ENCODE measurements at regions not wholly inside any gene's neighbourhood (a gene's known extent, or its start where the extent isn't known, plus 50 kb on each side); places are given as distances from the start of the nearest gene placed in this dataset.

DNA sequence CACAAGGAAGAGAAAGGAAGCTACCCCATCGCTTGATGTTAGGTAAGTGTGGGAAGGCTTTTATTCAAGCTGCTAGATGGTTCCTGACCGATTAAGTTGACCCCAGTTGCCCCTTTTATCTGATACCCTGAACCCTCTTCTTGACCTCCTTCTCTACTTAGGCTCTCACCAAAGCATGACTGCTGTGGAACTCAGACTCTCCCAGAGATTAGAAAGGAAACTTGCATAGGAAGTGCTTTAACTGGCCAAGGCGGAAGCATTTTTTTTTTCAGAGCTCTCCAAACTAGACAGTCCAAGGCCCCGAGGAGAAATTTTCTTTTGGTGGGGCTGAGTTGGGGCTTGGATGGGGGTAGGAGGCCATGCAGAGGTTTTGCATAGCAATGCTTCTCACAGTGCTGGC lies 101.3 kb upstream of the USP24 start:
- Mint-ChIP-seq H3K9me3 (ENCODE audit: insufficient read depth) (no peaks in the 10 kb centered on the region), H3K4me3 (no peak overlapping the region), H3K27me3 (ENCODE audit: low read depth) (no peaks in the 10 kb centered on the region), H3K36me3 (ENCODE audit: low read depth) (no peaks in the 10 kb centered on the region), H3K4me1 (ENCODE audit: low read depth) (no peaks in the 10 kb centered on the region), H3K27ac (no peak overlapping the region)
- ChIA-PET POLR2A (interaction anchor here (0.7 kb wide), 1 partner anchor 60 kb away, joined by 4 read pairs; no protein-coding TSS in a partner anchor), CTCF (interaction anchor here (1.2 to 1.4 kb wide), 2 partner anchors 21 to 177 kb away, joined by 3 to 4 read pairs; no protein-coding TSS in a partner anchor)
- ATAC-seq, result no peak
- DNase-seq, result no peak

- Mint-ChIP-seq H3K9me3 (ENCODE audit: insufficient read depth) (no peaks in the 10 kb centered on the region), H3K27me3 (ENCODE audit: low read depth) (no peaks in the 10 kb centered on the region), H3K4me3 (no peak overlapping the region), H3K4me1 (ENCODE audit: low read depth) (no peaks in the 10 kb centered on the region), H3K36me3 (ENCODE audit: low read depth) (no peaks in the 10 kb centered on the region), H3K27ac (no peak overlapping the region)
- ChIA-PET POLR2A (no interaction called here), CTCF (no interaction called here)
- no peak for ATAC-seq
- no peak for DNase-seq
Measured at GRCh38 chr1:55315552-55315951, 100.4 kb upstream of the USP24 start.

DNA sequence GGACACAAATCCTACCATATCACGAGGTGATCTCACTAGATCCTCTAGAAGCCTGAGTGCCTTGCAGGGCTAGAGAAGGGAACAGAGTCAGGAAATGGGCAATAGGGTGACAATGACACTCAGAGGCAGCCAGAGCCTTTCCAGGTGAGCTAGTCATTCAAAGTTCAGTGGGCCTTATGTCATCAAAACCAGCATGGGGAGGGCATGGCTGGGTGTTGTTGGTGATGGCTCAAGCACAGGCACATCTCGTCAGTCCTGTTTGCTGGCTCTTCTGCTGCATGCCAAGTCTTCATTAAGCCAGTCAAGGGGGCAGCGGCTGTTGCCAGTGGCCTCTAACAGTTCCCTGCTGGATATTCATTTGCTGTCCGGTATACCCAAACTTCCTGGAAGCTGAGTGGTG lies 99.6 kb upstream of the USP24 start:
- Mint-ChIP-seq H3K27ac (no peak overlapping the region), H3K9me3 (ENCODE audit: insufficient read depth) (no peaks in the 10 kb centered on the region), H3K36me3 (ENCODE audit: low read depth) (no peaks in the 10 kb centered on the region), H3K4me3 (no peak overlapping the region), H3K4me1 (ENCODE audit: low read depth) (no peaks in the 10 kb centered on the region), H3K27me3 (ENCODE audit: low read depth) (no peaks in the 10 kb centered on the region)
- ATAC-seq (no peak), DNase-seq (no peak)
- ChIA-PET CTCF (no interaction called here), POLR2A (no interaction called here)

GRCh38 chr1:55313903-55314302 lies 98.7 kb upstream of the USP24 start:
- DNase-seq (no peak), ATAC-seq (no peak)
- Mint-ChIP-seq H3K4me3 (no peak overlapping the region), H3K4me1 (ENCODE audit: low read depth) (no peaks in the 10 kb centered on the region), H3K9me3 (ENCODE audit: insufficient read depth) (no peaks in the 10 kb centered on the region), H3K27me3 (ENCODE audit: low read depth) (no peaks in the 10 kb centered on the region), H3K36me3 (ENCODE audit: low read depth) (no peaks in the 10 kb centered on the region), H3K27ac (no peak overlapping the region)
- CTCF ChIA-PET, result no interaction called here
- POLR2A ChIA-PET, result no interaction called here

- DNase-seq (no peak), ATAC-seq (no peak)
- Mint-ChIP-seq H3K4me3 (no peak overlapping the region), H3K9me3 (ENCODE audit: insufficient read depth) (no peaks in the 10 kb centered on the region), H3K27ac (no peak overlapping the region), H3K36me3 (ENCODE audit: low read depth) (no peaks in the 10 kb centered on the region), H3K27me3 (ENCODE audit: low read depth) (no peaks in the 10 kb centered on the region), H3K4me1 (ENCODE audit: low read depth) (no peaks in the 10 kb centered on the region)
- CTCF ChIA-PET, result no interaction called here
- POLR2A ChIA-PET, result no interaction called here
Measured at GRCh38 chr1:55311979-55312378, 96.8 kb upstream of the USP24 start.

- CTCF ChIA-PET, result no interaction called here
- DNase-seq, result no peak
- no peak for ATAC-seq
- Mint-ChIP-seq H3K4me1 (ENCODE audit: low read depth) (no peaks in the 10 kb centered on the region), H3K9me3 (ENCODE audit: insufficient read depth) (no peaks in the 10 kb centered on the region), H3K27me3 (ENCODE audit: low read depth) (peaks cover 3% of the 10 kb centered on the region), H3K4me3 (no peak overlapping the region), H3K27ac (no peak overlapping the region), H3K36me3 (ENCODE audit: low read depth) (no peaks in the 10 kb centered on the region)
- POLR2A ChIA-PET, result no interaction called here
Measured at GRCh38 chr1:55311057-55311641, 96.0 kb upstream of the USP24 start.

- H3K4me1 Mint-ChIP-seq (ENCODE audit: low read depth), result no peaks in the 10 kb centered on the region
- ATAC-seq, result no peak
Measured at GRCh38 chr1:55310505-55310971, 95.4 kb upstream of the USP24 start.

GRCh38 chr1:55309786-55310504 lies 94.8 kb upstream of the USP24 start:
- no peaks in the 10 kb centered on the region for H3K9me3 Mint-ChIP-seq (ENCODE audit: insufficient read depth)
- no peak overlapping the region for H3K27ac Mint-ChIP-seq
- ChIA-PET POLR2A (no interaction called here), CTCF (no interaction called here)
- ATAC-seq, result no peak
- peaks cover 8% of the 10 kb centered on the region for H3K27me3 Mint-ChIP-seq (ENCODE audit: low read depth)
- DNase-seq, result no peak
- no peak overlapping the region for H3K4me3 Mint-ChIP-seq
- no peaks in the 10 kb centered on the region for H3K36me3 Mint-ChIP-seq (ENCODE audit: low read depth)
- H3K4me1 Mint-ChIP-seq (ENCODE audit: low read depth), result no peaks in the 10 kb centered on the region

More at GRCh38 chr1:55310505-55310971, 95.4 kb upstream of the USP24 start:
- no peak for DNase-seq
- Mint-ChIP-seq H3K27me3 (ENCODE audit: low read depth) (peaks cover 4% of the 10 kb centered on the region), H3K27ac (no peak overlapping the region), H3K4me3 (no peak overlapping the region), H3K36me3 (ENCODE audit: low read depth) (no peaks in the 10 kb centered on the region), H3K9me3 (ENCODE audit: insufficient read depth) (no peaks in the 10 kb centered on the region)
- ChIA-PET POLR2A (no interaction called here), CTCF (no interaction called here)

DNA sequence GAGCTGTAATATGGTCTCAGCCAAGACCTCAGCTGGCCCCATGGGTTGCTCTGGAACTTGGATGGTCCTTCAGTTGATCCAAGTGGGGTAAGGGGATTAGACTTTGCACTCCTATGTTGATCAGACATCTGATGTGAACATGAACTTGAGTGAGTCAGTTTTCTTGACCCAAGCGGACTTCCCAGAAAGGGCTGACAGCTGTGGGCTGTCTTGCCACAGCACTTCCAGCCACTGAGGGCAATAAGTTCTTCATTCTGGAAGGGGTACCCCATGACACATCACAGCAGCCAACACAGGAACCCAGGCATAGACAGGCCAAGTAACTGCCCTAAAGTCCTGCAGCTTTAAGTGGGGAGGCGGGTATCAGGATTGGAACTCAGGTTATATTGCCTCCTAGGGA lies 93.9 kb upstream of the USP24 start:
- Mint-ChIP-seq H3K4me1 (ENCODE audit: low read depth) (no peaks in the 10 kb centered on the region), H3K9me3 (ENCODE audit: insufficient read depth) (no peaks in the 10 kb centered on the region), H3K27me3 (ENCODE audit: low read depth) (peaks cover 8% of the 10 kb centered on the region), H3K4me3 (no peak overlapping the region), H3K27ac (no peak overlapping the region), H3K36me3 (ENCODE audit: low read depth) (no peaks in the 10 kb centered on the region)
- ATAC-seq, result no peak
- ChIA-PET POLR2A (no interaction called here), CTCF (no interaction called here)
- DNase-seq, result no peak

DNA sequence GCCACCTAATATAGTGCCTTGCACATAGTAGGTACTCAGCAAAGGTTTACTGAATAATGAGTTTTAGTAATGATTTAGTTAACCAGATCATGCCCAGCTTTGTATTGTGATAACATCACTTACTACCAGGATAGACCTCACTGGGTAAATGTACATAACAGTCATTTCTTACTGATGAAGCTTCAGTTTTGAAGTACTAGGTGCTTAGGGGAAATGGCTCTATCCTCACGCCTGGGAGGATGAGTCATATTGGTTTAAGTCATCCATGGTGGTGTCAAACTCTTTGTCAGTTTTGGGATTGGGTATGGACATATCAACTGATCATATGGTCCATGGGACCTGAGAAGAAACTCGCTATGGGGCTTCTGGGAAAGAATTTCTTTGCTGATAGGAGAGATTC lies 90.6 kb upstream of the USP24 start:
- ATAC-seq (no peak), DNase-seq (no peak)
- CTCF ChIA-PET, result no interaction called here
- no peaks in the 10 kb centered on the region for H3K36me3 Mint-ChIP-seq (ENCODE audit: low read depth)
- H3K4me3 Mint-ChIP-seq, result no peak overlapping the region
- H3K27ac Mint-ChIP-seq, result no peak overlapping the region
- no peaks in the 10 kb centered on the region for H3K4me1 Mint-ChIP-seq (ENCODE audit: low read depth)
- peaks cover 11% of the 10 kb centered on the region for H3K27me3 Mint-ChIP-seq (ENCODE audit: low read depth)
- POLR2A ChIA-PET, result no interaction called here
- no peaks in the 10 kb centered on the region for H3K9me3 Mint-ChIP-seq (ENCODE audit: insufficient read depth)

GRCh38 chr1:55304229-55304740 lies 89.1 kb upstream of the USP24 start:
- no peak overlapping the region for H3K27ac Mint-ChIP-seq
- no peak overlapping the region for H3K4me3 Mint-ChIP-seq
- ATAC-seq (no peak), DNase-seq (no peak)
- POLR2A ChIA-PET, result no interaction called here
- no peaks in the 10 kb centered on the region for H3K36me3 Mint-ChIP-seq (ENCODE audit: low read depth)
- no peaks in the 10 kb centered on the region for H3K4me1 Mint-ChIP-seq (ENCODE audit: low read depth)
- no peaks in the 10 kb centered on the region for H3K9me3 Mint-ChIP-seq (ENCODE audit: insufficient read depth)
- CTCF ChIA-PET, result interaction anchor here (1.6 kb wide), 1 partner anchor 34 kb away, joined by 5 read pairs; no protein-coding TSS in a partner anchor
- peaks cover 11% of the 10 kb centered on the region for H3K27me3 Mint-ChIP-seq (ENCODE audit: low read depth)

DNA sequence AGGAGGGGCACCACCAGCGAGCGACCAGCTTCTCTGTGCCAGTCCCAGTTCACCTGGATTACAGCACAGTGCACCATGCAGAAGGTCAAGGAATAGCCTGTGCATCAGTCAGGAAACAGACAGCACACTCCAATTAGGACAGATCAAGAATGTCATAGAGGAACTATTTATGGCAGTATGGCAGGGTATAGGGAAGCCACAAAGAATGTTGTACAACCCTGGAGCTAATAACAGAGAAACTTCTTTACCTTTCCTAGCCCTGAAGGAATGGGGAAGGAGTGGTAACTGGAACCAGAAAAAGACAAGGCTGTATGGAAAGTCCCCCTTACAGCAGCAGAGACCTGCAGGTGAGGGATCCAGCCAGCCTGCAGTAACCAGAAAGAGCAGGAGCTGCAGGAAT lies 87.8 kb upstream of the USP24 start:
- DNase-seq (no peak), ATAC-seq (no peak)
- ChIA-PET POLR2A (no interaction called here), CTCF (interaction anchor here (1.0 to 1.6 kb wide), 2 partner anchors 35 to 73 kb away, joined by 4 to 5 read pairs; no protein-coding TSS in a partner anchor)
- Mint-ChIP-seq H3K27ac (no peak overlapping the region), H3K36me3 (ENCODE audit: low read depth) (no peaks in the 10 kb centered on the region), H3K4me3 (no peak overlapping the region), H3K27me3 (ENCODE audit: low read depth) (peaks cover 11% of the 10 kb centered on the region), H3K9me3 (ENCODE audit: insufficient read depth) (no peaks in the 10 kb centered on the region), H3K4me1 (ENCODE audit: low read depth) (no peaks in the 10 kb centered on the region)

Data from activated CD8-positive, alpha-beta T cell treated with anti-CD3 and anti-CD28 coated beads, Interleukin-2, amount 10 ng/mL, durations not matched to agents 7 days and 5 days (primary cell).